PC-9 (cell line): ENCODE measurements at regions not wholly inside any gene's neighbourhood (a gene's known extent, or its start where the extent isn't known, plus 50 kb on each side); places are given as distances from the start of the nearest gene placed in this dataset.

Experiments used
- CTCF ChIP-seq: fragments of 200-600 bp; sonication (generic); conservative IDR thresholded peaks from 2 replicates; pipeline ENCODE4 v1.6.1; 2017; ENCODE audit warnings: mixed run types, antibody characterized with exemption, mild to moderate bottlenecking, moderate library complexity
- EZH2 ChIP-seq: fragments of 200-600 bp; sonication (generic); IDR thresholded peaks from 2 replicates; pipeline ENCODE4 v1.8.0; 2017; ENCODE audit warnings: antibody characterized with exemption, low read depth

GRCh38 chr10:34001831-34002230 lies 667.4 kb upstream of the NRP1 start:
- no peak for TF ChIP-seq CTCF
- TF ChIP-seq EZH2, result no peak
